D721Med (cell line): ENCODE measurements at regions not wholly inside any gene's neighbourhood (a gene's known extent, or its start where the extent isn't known, plus 50 kb on each side); places are given as distances from the start of the nearest gene placed in this dataset.
A peak's percentile ranks its signal among the peaks of the same experiment; 100 is the strongest.

Experiments
- DNase-seq: peaks from one replicate; pipeline ENCODE4 v3.0.0; 2011; ENCODE audit warnings: low spot score; ENCODE audit not compliant: insufficient read length
- FAIRE-seq: peaks from 2 replicates; lab custom pipeline; 2011; peaks lifted over from hg19 to GRCh38; lab: Jason Lieb, UNC
- CTCF ChIP-seq: IDR thresholded peaks from 2 replicates; pipeline ENCODE4 v1.5.1; 2012; ENCODE audit warnings: mild to moderate bottlenecking, control low read depth; ENCODE audit not compliant: insufficient read depth; ENCODE audit errors: missing control alignments

- FAIRE-seq (no peak), DNase-seq (no peak)
- TF ChIP-seq CTCF = no peak
Observed at GRCh38 chr3:83500931-83501330, 1457.9 kb upstream of the CADM2 start.

GRCh38 chr3:83513051-83513450, 1445.7 kb upstream of the CADM2 start:
- FAIRE-seq (no peak), DNase-seq (no peak)
- no peak for TF ChIP-seq CTCF

GRCh38 chr3:83513677-83514076, 1445.1 kb upstream of the CADM2 start:
- no peak for DNase-seq
- FAIRE-seq = no peak
- no peak for TF ChIP-seq CTCF

- no peak for TF ChIP-seq CTCF
- FAIRE-seq (no peak), DNase-seq (no peak)
Observed at GRCh38 chr3:83514130-83514914, 1444.5 kb upstream of the CADM2 start.

GRCh38 chr3:83515123-83515522, 1443.7 kb upstream of the CADM2 start:
- DNase-seq = no peak
- no peak for TF ChIP-seq CTCF
- FAIRE-seq = no peak

- TF ChIP-seq CTCF = peak; percentile 86
- peak; percentile 94 for FAIRE-seq
- DNase-seq = no peak
Observed at GRCh38 chr3:83523470-83524073, 1435.2 kb upstream of the CADM2 start.

GRCh38 chr3:83524901-83525300, 1433.9 kb upstream of the CADM2 start:
- no peak for TF ChIP-seq CTCF
- FAIRE-seq = no peak
- DNase-seq = no peak
